ENCODE measurements at regions not wholly inside any gene's neighbourhood (a gene's known extent, or its start where the extent isn't known, plus 50 kb on each side); places are given as distances from the start of the nearest gene placed in this dataset.

- TF ChIP-seq POLR2A (IDR thresholded peaks at IDR 0.05) (no peak), CTCF (IDR thresholded peaks at IDR 0.05) (no peak)
Observed at GRCh38 chr9:18350036-18350435, 123.9 kb upstream of the ADAMTSL1 start.
